Suppressor macrophage treated with lipopolysaccharide for 4 hours (primary cell): ENCODE measurements at regions not wholly inside any gene's neighbourhood (a gene's known extent, or its start where the extent isn't known, plus 50 kb on each side); places are given as distances from the start of the nearest gene placed in this dataset.
"Not testable (repeated sequence)": the region's sequence is repeated elsewhere in the genome, so short reads cannot be mapped to it uniquely, and the experiment has no call there.

Experiments used
- DNase-seq: peaks from one replicate; pipeline ENCODE4 v3.0.0-alpha.2; 2020

DNA sequence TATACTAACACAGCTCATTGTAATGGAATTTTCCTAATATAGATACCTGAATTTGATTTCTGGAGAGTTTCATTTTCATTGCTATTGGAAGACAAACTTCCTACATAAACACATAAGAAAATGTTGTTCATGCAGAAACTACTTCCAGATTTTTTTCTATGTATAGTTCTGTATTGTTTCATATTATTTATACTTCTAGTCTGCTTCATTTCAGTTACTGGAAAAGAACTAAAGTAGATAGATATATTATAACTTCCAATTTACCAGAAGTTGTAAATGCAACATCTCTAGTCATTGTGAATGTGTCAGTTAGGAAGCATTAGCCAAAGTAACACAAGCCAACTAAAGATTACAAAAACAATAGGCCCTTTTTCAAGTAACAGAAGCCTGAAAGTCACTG, 147.3 kb upstream of the ZNF385D start:
- DNase-seq = no peak

DNA sequence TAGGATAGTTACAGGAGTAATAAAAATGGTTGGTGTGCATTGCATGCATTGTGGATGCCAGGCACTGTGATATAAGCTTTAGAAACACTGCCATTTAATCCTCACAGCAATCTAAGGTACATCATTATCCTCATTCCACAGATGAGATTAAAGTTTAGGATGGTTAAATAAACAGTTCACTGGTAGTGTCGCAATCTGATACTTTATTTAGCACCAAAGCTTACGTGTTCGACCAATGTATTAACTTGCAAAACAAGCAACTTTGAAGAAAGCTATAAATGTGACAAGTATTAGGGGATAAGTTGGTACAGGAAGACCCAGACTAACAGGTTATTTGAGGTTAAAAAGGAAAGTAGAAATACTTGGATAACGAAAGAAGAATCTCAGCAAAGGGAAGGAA, 150.5 kb upstream of the ZNF385D start:
- DNase-seq = no peak

DNA sequence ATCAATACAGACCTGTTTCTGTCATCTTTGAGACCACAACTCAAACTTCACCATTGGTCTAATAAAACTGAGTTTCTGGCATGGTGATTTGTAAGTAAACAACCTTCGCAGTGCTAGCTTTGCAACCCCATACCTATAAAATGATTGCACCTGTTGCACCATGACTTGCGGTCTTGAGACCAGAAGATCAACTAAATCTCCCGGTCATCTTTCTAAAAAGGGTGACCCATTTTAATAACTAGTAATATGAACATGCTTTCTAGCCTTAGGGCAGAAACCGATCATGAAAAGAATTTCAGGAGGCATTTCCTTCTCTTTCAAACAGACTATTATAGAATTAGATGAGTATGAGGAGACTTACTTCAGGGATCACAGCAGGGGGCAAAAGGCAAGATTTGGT, 151.9 kb upstream of the ZNF385D start:
- DNase-seq = no peak

DNA sequence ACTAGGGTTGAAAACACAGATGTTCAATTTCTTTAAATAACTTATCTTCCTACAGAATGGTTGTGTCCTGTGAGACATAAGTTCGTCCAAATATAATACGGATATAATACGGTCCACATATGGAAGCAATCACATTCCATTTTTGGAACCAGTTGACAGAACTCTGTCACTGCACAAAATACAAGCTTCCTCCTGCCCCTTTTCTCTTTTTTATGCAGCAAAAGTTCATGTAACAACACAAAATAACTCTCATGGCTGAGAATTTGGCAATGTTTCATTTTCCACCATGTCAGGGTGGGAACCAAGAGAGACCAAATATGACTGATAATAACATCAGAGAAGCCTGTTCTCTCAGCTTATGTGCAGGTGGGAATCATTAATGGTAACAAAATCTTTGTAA, 158.1 kb upstream of the ZNF385D start:
- DNase-seq = no peak

DNA sequence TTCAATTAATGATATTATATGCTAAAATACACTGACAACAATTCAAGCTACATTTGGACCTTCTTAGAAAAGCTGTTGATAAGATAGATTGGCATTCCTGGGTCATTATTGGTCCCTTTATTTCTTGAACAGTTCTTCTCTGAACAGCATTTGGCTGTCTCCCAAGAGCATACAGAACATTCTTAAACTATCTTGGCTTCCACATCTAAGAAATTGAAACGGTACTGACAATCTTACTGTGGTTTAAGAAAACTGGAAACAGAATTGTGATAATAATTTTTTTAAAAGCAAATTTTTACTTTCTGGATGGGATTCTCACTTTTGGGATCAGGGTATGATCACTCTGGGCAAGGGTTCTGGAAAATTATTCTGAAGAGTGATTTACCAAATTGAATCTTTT, 161.7 kb upstream of the ZNF385D start:
- no peak for DNase-seq

DNA sequence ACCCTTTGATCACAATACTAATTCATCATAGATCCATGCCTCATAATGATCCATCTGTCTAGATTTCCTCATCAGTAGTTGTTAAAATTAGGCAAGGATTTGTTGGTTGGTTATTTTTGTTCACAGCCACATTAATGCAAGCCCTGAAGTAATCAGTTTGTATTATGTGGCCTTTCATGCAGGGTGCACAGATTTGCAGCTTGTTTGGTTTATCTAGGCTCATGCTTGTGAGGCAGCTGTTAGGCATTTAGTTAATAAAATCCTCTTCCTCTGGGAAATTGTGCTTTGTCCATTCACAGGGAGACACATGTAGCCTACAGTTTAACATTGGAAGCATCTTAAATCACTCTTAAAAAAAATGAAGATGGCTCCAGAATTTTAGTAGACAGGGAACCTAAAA, 162.8 kb upstream of the ZNF385D start:
- no peak for DNase-seq

DNA sequence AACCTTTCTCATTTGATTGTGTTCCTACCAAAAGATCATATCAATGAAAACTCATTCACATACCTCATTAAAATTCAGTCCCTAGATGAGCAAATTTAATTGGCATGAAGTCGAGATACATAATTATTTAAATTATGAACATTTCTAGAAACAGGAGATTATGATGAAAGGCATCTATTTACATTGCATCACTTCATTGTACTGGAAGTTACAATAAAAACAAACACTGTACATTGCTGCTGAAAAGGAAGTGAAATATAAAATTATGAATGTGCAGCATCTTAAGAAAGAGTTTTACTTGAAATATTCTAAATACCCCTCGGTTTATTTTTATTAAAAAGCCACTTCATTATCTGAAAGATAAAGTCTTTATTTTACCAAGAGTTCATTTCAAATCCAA, 163.4 kb upstream of the ZNF385D start:
- DNase-seq = no peak

DNA sequence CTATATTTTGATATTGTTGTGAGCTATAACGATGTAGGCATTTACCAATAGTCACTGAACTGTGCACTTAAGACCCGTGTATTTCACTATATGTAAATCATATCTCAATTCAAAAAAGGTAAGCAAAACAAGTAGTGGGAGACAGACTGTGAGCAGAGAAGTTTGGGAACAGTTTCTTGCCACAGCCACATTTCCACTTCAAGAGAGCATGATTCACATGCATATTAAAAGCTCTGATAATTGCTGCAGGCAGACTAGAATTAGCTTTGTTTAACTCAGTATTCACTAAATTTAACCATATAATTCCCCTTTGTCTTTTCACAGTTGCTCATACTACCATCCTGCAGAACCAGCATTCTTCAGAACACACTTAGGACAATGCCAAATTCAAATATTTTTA, 168.4 kb upstream of the ZNF385D start:
- no peak for DNase-seq

DNA sequence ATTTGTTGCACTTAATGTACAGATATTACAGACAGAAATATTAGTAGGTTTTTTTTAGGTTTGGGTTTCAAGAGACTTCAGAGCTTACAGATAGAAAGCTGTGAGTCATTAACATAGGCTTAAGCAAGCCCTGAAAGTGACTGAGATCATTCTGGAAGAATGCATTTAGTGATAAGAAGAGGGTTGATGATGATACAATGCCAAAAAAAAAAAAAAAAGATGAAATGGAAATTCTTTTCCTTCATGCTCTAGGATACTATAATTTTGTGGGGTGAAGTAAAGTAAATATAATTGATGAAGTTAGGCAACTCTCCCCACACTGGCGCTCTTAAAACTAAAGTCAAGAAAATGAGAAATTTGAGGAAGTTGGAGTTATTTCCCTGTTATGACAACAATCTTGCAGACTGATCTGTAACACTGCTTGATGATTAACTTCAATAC, 169.4 kb upstream of the ZNF385D start:
- DNase-seq = no peak

DNA sequence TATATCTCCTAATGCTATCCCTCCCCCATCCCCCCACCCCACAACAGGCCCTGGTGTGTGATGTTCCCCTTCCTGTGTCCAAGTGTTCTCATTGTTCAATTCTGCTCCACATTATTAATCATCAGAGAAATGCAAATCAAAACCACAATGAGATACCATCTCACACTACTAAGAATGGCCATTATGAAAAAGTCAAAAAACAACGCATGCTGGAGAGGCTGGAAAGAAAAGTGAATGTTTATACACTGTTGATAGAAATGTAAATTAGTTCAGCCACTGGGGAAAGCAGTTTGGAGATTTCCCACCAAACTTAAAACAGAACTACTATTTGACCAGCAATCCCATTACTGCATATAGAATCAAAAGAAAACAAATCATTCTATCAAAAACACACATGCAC, 172.1 kb upstream of the ZNF385D start:
- not testable (repeated sequence) for DNase-seq

DNA sequence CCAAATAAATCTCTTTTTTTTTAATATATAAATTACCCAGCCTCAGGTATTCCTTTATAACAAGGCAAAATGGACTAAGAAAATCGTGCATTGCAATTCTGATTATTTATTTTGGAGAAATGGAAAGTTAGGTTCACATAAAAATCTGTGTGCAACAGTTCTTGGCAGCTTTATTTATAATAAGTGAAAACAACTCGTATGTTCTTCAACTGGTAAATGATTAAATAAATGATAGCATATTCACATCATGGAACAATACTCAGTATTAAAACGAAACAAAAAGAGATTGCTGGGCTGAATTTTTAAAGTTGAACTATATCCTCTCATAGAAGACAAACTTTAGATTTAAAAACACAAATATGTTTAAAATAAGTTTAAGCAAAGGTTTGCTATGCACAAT, 176.3 kb upstream of the ZNF385D start:
- DNase-seq = no peak

DNA sequence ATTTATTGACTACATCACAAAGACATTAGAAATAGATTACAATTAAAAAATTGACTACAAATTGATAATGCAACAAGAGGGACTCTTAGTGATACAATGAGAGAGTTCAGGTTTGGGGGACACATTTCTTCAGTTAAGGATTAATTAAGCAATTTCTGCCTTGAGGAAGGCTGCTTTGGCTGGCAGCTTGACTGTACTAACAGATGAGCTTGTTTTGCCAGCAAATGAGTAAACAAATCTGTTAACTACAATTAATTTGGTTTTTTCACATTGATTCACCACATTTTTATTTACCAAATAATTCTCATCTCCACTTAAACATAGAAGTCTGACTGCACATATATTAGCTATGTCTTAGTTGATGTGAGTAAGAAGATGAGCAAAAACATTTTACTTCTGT, 183.6 kb upstream of the ZNF385D start:
- DNase-seq = no peak

DNA sequence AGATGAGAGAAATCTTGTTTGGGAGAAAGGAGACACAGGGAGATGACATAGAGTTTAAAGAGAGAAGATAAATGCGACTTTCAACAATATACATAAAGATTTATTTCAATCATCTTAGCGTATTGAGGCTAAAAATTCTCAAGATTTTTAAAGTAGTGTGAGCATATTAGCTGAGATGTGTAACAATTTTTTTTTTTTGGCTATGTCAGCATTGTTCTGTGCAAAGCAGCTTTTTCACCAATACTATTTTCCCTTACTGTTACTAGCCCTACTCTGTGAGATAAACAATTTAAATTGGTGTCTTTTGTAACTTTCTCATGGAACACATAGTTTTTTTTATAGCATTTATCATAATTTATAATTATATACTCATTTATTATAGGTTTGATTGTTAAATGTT, 185.2 kb upstream of the ZNF385D start:
- no peak for DNase-seq

DNA sequence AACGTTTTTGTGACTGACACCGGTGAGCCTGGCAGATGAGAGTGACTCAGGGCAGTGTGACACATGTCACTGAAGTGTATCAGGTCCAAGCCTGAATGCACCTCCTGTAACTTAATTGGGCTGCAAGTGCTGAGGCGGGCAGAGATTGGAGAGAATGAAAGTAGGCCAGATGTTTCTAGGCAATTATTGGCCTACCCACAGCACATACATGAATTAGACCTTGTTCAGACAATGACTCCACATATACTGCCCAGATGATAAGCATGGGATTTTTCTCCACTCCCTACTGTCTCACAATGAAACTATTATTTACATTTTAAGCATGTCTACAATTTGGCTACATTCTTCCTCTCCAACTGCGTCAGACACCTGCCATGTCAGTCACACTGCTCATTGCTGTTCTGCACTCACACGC, 187.3 kb upstream of the ZNF385D start:
- DNase-seq = no peak

DNA sequence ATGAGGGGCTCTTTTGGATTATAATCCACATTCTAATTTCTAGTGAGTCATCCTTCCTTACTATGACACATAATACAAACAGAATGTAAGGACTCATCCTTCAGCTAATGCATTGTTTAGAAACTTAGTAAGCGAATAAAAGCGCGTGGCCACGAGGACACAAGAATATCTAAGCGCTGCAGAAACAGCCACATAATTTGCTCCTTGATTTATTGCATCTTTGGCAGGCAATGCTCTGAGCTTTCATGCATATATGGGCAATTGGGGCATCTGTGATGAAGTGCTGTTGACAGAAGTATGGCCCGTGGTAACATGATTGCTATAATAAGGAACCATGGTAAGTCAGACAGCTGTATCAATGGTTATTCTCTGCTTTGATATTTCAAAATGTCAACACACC, 191.3 kb upstream of the ZNF385D start:
- DNase-seq = no peak

DNA sequence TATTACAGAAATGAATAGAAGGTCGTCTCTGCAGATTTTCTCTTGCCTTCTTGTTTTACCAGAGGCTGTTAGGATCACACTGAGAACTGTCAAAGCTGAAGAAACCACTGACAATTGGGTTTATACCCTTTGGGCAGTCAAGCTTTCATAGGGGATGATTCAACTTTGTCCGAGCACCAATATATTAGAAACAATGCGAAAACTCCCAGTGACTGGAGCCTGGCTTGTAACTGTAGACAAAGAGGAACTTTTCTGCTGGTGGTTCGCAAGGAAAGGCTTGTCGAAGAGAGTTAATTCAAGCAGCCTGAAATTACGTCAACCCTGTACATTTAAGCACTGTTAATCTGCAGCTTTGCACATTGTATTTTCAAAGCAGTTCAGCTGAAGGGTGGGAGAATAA, 193.2 kb upstream of the ZNF385D start:
- DNase-seq = no peak

DNA sequence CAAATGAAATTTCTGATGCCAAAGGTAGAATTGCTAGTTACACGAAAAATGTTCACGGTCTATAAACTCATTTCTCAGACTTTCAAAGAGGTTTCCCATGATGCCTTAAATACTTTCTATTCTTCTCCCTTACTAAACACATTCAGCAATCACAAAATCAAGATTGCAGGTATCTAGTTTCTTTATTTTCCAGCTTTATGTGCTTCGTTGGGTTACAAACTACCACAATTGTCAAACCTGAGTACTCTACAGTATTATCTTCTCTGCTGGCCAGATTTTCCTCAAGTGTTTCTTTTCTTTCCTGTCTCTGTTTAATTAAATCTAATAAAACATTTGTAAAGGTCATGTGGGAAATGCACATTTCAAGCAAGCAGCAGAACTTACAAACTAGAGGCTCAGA, 201.8 kb upstream of the ZNF385D start:
- no peak for DNase-seq

DNA sequence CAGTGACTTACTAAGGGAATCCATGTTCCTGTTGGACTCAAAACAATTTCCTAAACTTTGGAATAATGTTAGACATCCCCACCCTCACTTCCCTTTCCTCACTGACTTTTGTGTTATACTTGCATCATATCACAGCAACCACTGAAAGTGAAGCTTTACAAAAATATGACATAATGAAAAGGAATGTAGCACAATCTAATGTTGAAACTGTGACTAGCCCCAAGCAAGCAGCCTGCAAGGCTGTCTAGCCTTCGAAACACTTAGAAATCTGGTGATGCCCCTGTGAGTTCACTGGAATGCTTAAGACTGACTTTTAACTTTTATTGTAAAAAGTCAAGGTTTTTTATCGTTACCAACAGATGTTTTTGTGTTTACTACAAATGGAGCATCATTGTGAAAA, 203.7 kb upstream of the ZNF385D start:
- DNase-seq = no peak

DNA sequence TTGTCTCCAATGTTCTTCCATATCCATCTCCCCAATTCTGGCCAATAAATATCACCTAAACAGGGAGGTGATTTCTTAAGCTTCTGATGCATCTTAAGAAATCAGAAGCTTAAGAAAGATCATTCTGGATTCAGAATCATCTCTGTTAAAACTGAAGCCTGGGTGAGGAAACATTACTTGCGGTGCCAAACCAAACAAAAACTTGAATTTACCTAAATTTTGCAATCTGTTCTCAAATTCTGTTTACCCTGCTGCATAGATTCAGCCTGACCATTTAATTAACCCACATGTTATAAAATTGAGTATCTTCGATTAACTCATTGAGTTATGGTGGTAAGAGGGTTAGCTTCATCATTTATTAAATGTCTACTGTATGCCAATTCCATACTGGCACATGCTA, 204.4 kb upstream of the ZNF385D start:
- no peak for DNase-seq

DNA sequence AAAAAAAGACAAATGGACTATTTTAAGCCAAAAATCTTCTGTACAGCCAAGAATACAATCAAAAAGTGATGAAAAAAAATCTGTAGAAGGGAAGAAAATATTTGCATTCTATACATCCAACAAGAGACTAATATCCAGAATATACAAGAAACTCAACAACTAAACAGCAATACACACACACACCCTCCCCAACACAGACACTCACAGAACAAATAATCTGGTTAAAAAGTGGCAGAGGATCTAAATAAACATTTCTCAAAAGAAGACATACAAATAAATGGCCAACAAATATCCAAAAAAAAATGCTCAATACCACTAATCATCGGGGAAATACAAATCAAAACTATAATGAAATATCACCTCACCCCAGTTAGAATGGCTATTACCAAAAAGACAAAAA, 209.0 kb upstream of the ZNF385D start:
- no peak for DNase-seq

DNA sequence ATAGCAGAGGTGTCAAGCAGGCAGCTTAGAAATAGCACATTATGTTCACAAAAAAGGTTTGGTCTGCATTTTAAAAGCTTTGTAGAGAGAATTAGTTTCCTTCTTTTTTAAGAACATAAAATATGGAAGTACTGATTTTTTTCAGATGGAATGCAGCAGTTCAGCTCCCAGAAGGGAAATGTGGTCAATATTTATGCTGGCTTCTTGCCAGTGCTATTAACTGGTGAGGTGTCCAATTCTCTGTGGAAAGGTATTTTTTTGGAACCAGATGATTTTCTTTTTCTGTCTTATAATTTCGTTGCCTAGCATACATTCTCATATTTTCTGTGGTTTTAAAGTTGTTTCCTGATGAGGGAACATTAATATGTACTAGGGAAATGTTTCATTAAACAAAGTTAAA, 211.4 kb upstream of the ZNF385D start:
- no peak for DNase-seq

DNA sequence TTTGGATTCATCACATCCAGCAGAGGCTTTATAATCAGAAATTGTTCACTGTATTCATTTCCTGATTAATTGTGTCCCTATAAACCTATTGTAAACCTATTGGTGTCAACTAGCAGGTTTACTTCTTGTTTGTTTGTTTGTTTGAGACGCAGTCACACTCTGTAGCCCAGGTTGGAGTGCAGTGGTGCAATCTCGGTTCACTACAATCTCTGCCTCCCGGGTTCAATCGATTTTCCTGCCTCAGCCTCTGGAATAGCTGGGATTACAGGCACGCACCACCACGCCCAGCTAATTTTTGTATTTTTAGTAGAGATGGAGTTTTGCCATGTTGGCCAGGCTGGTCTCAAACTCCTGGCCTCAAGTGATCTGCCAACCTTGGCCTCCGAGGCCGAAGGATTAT, 215.4 kb upstream of the ZNF385D start:
- not testable (repeated sequence) for DNase-seq

DNA sequence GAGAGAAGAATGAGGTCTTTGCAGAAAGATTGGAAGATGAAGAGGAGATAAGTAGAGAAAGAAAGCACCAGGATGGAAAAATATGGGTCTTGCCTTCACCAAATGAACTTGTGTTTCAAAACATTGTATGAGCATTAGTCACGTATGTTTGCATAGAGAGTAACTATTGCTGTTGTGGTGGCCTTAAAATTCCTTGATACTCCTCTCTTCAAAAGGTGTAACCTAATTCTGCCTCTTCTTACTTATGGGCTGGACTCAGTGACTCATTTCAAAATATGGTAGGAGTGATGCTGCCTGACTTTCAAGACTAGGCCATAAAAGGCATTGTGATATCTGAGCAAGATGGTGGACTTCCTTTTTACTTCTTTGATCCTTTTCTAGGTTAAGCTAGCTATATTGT, 228.7 kb upstream of the ZNF385D start:
- DNase-seq = no peak

DNA sequence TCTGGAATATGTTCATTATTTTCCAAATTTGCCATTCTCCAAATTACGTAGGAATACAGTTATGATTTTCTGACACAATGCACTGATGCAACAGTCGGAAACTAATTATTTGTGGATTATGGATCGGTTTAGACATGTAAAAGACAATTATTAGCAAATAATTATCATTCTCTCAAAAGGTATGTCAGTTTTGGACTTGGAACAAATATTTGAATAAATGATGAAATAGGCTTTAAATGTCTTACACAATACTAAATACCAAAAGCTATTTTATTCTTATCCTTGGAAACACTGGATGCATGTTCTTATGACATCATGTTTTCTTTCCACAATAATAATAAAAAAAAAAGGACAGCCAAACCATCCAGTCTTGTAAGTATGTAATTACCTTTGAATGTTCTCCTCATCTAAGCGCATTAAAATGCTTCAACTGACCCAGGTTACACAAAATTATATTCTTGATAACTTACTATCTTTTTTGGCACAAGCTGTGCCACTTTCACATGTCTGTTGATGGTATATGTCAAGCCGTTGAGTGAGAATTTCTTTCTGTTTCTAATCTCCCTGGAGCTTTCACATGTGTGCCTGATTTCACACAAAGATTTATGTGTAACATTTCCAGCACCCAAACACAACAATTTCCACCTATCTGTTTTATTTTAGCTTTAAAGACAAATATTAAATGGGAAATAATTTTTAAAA, 238.5 kb upstream of the ZNF385D start:
- no peak for DNase-seq

DNA sequence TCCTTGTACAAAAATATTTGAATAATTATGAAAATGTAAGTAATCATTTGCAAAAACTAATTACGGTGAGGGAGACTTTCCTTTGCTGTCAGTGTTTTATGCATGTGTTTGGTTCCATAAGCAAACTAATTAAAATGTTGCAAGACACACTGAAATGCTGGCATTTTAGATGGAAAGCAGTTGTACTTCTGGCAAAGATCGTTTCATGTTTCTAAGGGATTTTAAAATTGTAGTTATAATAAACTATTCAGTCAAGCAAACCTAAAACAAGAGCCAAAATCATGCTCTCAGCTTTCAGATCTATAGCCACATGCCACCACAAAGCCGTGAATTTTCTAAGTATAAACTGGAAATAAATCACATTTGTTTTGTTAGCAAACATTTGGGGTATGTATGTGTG, 240.1 kb upstream of the ZNF385D start:
- no peak for DNase-seq
